H9 (cell line): ENCODE measurements at regions not wholly inside any gene's neighbourhood (a gene's known extent, or its start where the extent isn't known, plus 50 kb on each side); places are given as distances from the start of the nearest gene placed in this dataset.

Experiments
- DNase-seq: peaks from one replicate; pipeline ENCODE4 v3.0.0-alpha.2; 2017
- H2AFZ ChIP-seq: one replicate; pipeline ENCODE4 v1.6.1; 2013; ENCODE audit warnings: mild to moderate bottlenecking, low read length, control low read depth, moderate library complexity
- H2AK5ac ChIP-seq: 2 replicates; pipeline ENCODE4 v1.6.1; 2013; ENCODE audit warnings: low read length, control low read depth, mixed read lengths; ENCODE audit not compliant: insufficient read length
- H2BK120ac ChIP-seq: one replicate; pipeline ENCODE4 v1.6.1; 2013; ENCODE audit warnings: low read depth, mild to moderate bottlenecking, low read length, control low read depth, inconsistent platforms; ENCODE audit not compliant: poor library complexity, severe bottlenecking
- H2BK12ac ChIP-seq: 2 replicates; pipeline ENCODE4 v1.6.1; 2013; ENCODE audit warnings: low read length, control low read depth, mixed read lengths, low read depth; ENCODE audit not compliant: insufficient read length
- H2BK15ac ChIP-seq: 2 replicates; pipeline ENCODE4 v1.6.1; 2013; ENCODE audit warnings: low read depth, low read length, control low read depth
- H2BK20ac ChIP-seq: one replicate; pipeline ENCODE4 v1.6.1; 2013; ENCODE audit warnings: low read depth, mild to moderate bottlenecking, low read length, control low read depth, inconsistent platforms; ENCODE audit not compliant: poor library complexity, severe bottlenecking
- H2BK5ac ChIP-seq: 2 replicates; pipeline ENCODE4 v1.6.1; 2013; ENCODE audit warnings: low read length, control low read depth, mixed read lengths; ENCODE audit not compliant: insufficient read length
- H3K14ac ChIP-seq: 2 replicates; pipeline ENCODE4 v1.6.1; 2013; ENCODE audit warnings: low read length, control low read depth; ENCODE audit not compliant: insufficient read depth
- H3K18ac ChIP-seq: 2 replicates; pipeline ENCODE4 v1.6.1; 2013; ENCODE audit warnings: low read depth, mild to moderate bottlenecking, mixed read lengths, low read length, control low read depth; ENCODE audit not compliant: insufficient read length
- H3K23ac ChIP-seq: 2 replicates; pipeline ENCODE4 v1.6.1; 2013; ENCODE audit warnings: low read length, control low read depth, mixed read lengths, low read depth; ENCODE audit not compliant: insufficient read length
- H3K23me2 ChIP-seq: 2 replicates; pipeline ENCODE4 v1.6.1; 2013; ENCODE audit warnings: low read depth, mild to moderate bottlenecking, mixed read lengths, low read length, control low read depth; ENCODE audit not compliant: insufficient read length, poor library complexity, severe bottlenecking
- H3K27ac ChIP-seq: 2 replicates; pipeline ENCODE4 v1.5.1; 2013; ENCODE audit warnings: low read length, control low read depth, mixed read lengths, low read depth; ENCODE audit not compliant: insufficient read length
- H3K27me3 ChIP-seq: 2 replicates; pipeline ENCODE4 v1.6.1; 2013; ENCODE audit warnings: low read length, control low read depth, inconsistent platforms; ENCODE audit not compliant: insufficient read depth
- H3K4ac ChIP-seq: 2 replicates; pipeline ENCODE4 v1.6.1; 2013; ENCODE audit warnings: low read depth, mild to moderate bottlenecking, control low read depth, inconsistent platforms, low read length, moderate library complexity
- H3K4me1 ChIP-seq: 2 replicates; pipeline ENCODE4 v1.6.1; 2013; ENCODE audit warnings: low read length, control low read depth, inconsistent platforms; ENCODE audit not compliant: insufficient read depth
- H3K4me2 ChIP-seq: 2 replicates; pipeline ENCODE4 v1.6.1; 2013; ENCODE audit warnings: low read length, control low read depth, mixed read lengths; ENCODE audit not compliant: insufficient read length, insufficient read depth
- H3K56ac ChIP-seq: 2 replicates; pipeline ENCODE4 v1.6.1; 2013; ENCODE audit warnings: low read depth, mild to moderate bottlenecking, mixed read lengths, low read length, control low read depth; ENCODE audit not compliant: insufficient read length
- H3K79me1 ChIP-seq: 2 replicates; pipeline ENCODE4 v1.6.1; 2013; ENCODE audit warnings: low read depth, mild to moderate bottlenecking, moderate library complexity, low read length, control low read depth, inconsistent platforms; ENCODE audit not compliant: insufficient read depth, poor library complexity, severe bottlenecking
- H3K79me2 ChIP-seq: 2 replicates; pipeline ENCODE4 v1.6.1; 2013; ENCODE audit warnings: low read length, control low read depth, inconsistent platforms; ENCODE audit not compliant: insufficient read depth
- H3K9ac ChIP-seq: 2 replicates; pipeline ENCODE4 v1.6.1; 2013; ENCODE audit warnings: low read length, control low read depth, mixed read lengths; ENCODE audit not compliant: insufficient read length; ENCODE audit errors: extremely low read depth
- H3K9me3 ChIP-seq: one replicate; pipeline ENCODE4 v1.6.1; 2013; ENCODE audit warnings: low read depth, low read length, inconsistent platforms; ENCODE audit not compliant: control insufficient read depth
- H3T11ph ChIP-seq: one replicate; pipeline ENCODE4 v1.6.1; 2013; ENCODE audit warnings: mild to moderate bottlenecking, low read length, control low read depth, inconsistent platforms
- H4K20me1 ChIP-seq: one replicate; pipeline ENCODE4 v1.6.1; 2013; ENCODE audit not compliant: control insufficient read depth, insufficient read length, insufficient read depth
- H4K5ac ChIP-seq: 2 replicates; pipeline ENCODE4 v1.6.1; 2013; ENCODE audit warnings: low read depth, mild to moderate bottlenecking, mixed read lengths, low read length, control low read depth; ENCODE audit not compliant: insufficient read length
- H4K8ac ChIP-seq: replicated peaks from 2 replicates; pipeline ENCODE4 v1.6.1; 2013; ENCODE audit warnings: low read length, control low read depth, mixed read lengths, low read depth; ENCODE audit not compliant: insufficient read length
- H4K91ac ChIP-seq: 2 replicates; pipeline ENCODE4 v1.6.1; 2013; ENCODE audit warnings: low read depth, mild to moderate bottlenecking, moderate library complexity, mixed read lengths, low read length, control low read depth; ENCODE audit not compliant: insufficient read length
- H3K27ac Mint-ChIP-seq, 3 experiments: 2 replicates in 2 of 3; 3 replicates in 1 of 3; pipeline ENCODE4 v1.8.0; 2020 to 2021; ENCODE audit warnings: mixed read lengths in 3 of 3, mild to moderate bottlenecking in 1 of 3, moderate library complexity in 1 of 3
- H3K27me3 Mint-ChIP-seq: 2 replicates; pipeline ENCODE4 v1.8.0; 2021; ENCODE audit warnings: low read depth, mild to moderate bottlenecking, moderate library complexity, mixed read lengths
- H3K36me3 Mint-ChIP-seq, 3 experiments: 2 replicates in 2 of 3; 3 replicates in 1 of 3; pipeline ENCODE4 v1.8.0; 2020 to 2021; ENCODE audit warnings: low read depth in 3 of 3, mixed read lengths in 3 of 3; ENCODE audit not compliant: insufficient read depth in 1 of 3
- H3K4me1 Mint-ChIP-seq, 2 experiments: 2 replicates each; pipeline ENCODE4 v1.8.0; 2020; ENCODE audit warnings: mixed read lengths in 2 of 2
- H3K4me3 Mint-ChIP-seq, 2 experiments: 2 replicates in 1 of 2; 3 replicates in 1 of 2; pipeline ENCODE4 v1.8.0; 2020 to 2021; ENCODE audit warnings: mild to moderate bottlenecking in 2 of 2, mixed read lengths in 2 of 2, moderate library complexity in 1 of 2
- H3K9me3 Mint-ChIP-seq, 2 experiments: 2 replicates in 1 of 2; 3 replicates in 1 of 2; pipeline ENCODE4 v1.8.0; 2020; ENCODE audit warnings: mild to moderate bottlenecking in 2 of 2, mixed read lengths in 2 of 2, moderate library complexity in 1 of 2
- CTCF ChIP-seq: fragments of 200-600 bp; sonication (generic); conservative IDR thresholded peaks from 3 replicates; pipeline ENCODE4 v1.8.0; 2021; ENCODE audit warnings: antibody characterized with exemption, mild to moderate bottlenecking
- WGBS: extraction: QIAGEN DNeasy Blood & Tissue Kit; methylation state at CpG from one replicate; pipeline ENCODE4 v1.1.7; 2013; ENCODE audit warnings: missing lambda C conversion rate, low lambda C conversion rate, mixed read lengths; ENCODE audit not compliant: insufficient read length; ENCODE audit errors: extremely low coverage; 5-methylcytosine and 5-hydroxymethylcytosine counted together

GRCh38 chr5:158205992-158206391 is 347.0 kb upstream of the CLINT1 start:
- Histone ChIP-seq H2BK12ac (no peak overlapping the region), H4K5ac (no peak overlapping the region), H3K18ac (no peak overlapping the region), H3K79me2 (no peaks in the 10 kb centered on the region), H3K23me2 (no peaks in the 10 kb centered on the region), H3K23ac (no peak overlapping the region), H3K27ac (no peak overlapping the region), H3K27me3 (no peaks in the 10 kb centered on the region), H3K9me3 (no peaks in the 10 kb centered on the region), H2BK120ac (no peak overlapping the region), H3K4me2 (no peak overlapping the region), H4K91ac (no peak overlapping the region), H3K56ac (no peak overlapping the region), H2BK20ac (no peak overlapping the region), H3K14ac (no peak overlapping the region), H3K4ac (no peak overlapping the region), H2AK5ac (no peak overlapping the region), H2BK5ac (no peak overlapping the region), H3K79me1 (no peaks in the 10 kb centered on the region), H3K9ac (no peak overlapping the region), H4K20me1 (no peaks in the 10 kb centered on the region), H3K4me1 (no peaks in the 10 kb centered on the region), H3T11ph (no peak overlapping the region), H2AFZ (no peak overlapping the region), H4K8ac (no peak overlapping the region), H2BK15ac (no peak overlapping the region)
- no peak for DNase-seq
- no peak for TF ChIP-seq CTCF
- Mint-ChIP-seq H3K27me3 (no peaks in the 10 kb centered on the region; the same call in 1 of the 2 replicates), H3K4me3 (no peak overlapping the region), H3K4me1 (peaks cover 7 to 9% of the 10 kb centered on the region in 2 experiments), H3K36me3 (no peaks in the 10 kb centered on the region), H3K9me3 (no peaks in the 10 kb centered on the region), H3K27ac (no peak overlapping the region)
- no CpG with 5 or more reads among the region's 2 CpGs for WGBS
